IPS-20b (cell line): ENCODE measurements at regions not wholly inside any gene's neighbourhood (a gene's known extent, or its start where the extent isn't known, plus 50 kb on each side); places are given as distances from the start of the nearest gene placed in this dataset.

Experiments
- H3K27ac ChIP-seq: one replicate; pipeline ENCODE4 v1.5.1; 2013; ENCODE audit warnings: low read length
- H3K27me3 ChIP-seq: 2 replicates; pipeline ENCODE4 v1.6.1; 2013; ENCODE audit warnings: mild to moderate bottlenecking, low read length, inconsistent platforms; ENCODE audit not compliant: insufficient read depth
- H3K36me3 ChIP-seq: 2 replicates; pipeline ENCODE4 v1.6.1; 2013; ENCODE audit warnings: low read depth, mild to moderate bottlenecking, inconsistent platforms, low read length, moderate library complexity; ENCODE audit not compliant: insufficient read depth
- H3K4me1 ChIP-seq: 2 replicates; pipeline ENCODE4 v1.6.1; 2013; ENCODE audit warnings: mild to moderate bottlenecking, control low read depth, inconsistent platforms, low read length, moderate library complexity; ENCODE audit not compliant: insufficient read depth
- H3K4me3 ChIP-seq: 2 replicates; pipeline ENCODE4 v1.5.1; 2013; ENCODE audit warnings: mild to moderate bottlenecking, low read length, inconsistent platforms
- H3K9ac ChIP-seq: 2 replicates; pipeline ENCODE4 v1.6.1; 2013; ENCODE audit warnings: low read depth, mild to moderate bottlenecking, inconsistent platforms, low read length, moderate library complexity
- H3K9me3 ChIP-seq: 2 replicates; pipeline ENCODE4 v1.6.1; 2013; ENCODE audit warnings: mild to moderate bottlenecking, low read depth, low read length, inconsistent platforms; ENCODE audit not compliant: insufficient read depth

DNA sequence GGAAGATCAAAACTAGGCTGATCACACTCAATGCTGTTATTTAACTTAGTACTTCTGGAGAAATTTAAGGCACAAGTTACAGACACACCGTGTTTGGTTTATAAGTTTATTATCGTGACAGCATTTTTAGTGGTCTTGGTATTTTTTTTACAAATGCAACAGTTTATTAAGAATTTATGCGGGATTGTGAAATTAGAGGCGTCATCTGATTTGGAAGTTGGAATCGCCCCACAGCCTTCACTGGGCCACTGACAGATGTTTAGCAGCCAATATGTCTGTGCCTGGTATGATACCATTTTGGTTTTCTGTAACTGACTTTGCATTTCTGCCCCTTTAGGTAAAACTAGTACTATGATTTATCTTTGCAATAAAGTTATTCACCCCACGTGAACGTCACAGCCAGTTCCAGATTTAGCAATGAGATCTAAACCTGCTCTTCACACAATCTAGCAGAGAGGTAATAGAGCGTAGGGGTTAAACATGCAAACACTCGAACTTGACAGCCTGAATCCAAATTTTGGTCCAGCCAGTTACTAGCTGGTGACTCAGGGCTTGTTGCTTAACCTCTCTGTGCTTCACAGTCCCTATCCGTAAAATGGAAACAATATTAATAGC, 73.2 kb upstream of the SSTR1 start:
- H3K4me1 ChIP-seq, result no peaks in the 10 kb centered on the region
- H3K27me3 ChIP-seq, result no peaks in the 10 kb centered on the region
- H3K36me3 ChIP-seq, result no peaks in the 10 kb centered on the region
- H3K9ac ChIP-seq, result no peak overlapping the region
- no peak overlapping the region for H3K4me3 ChIP-seq
- no peak overlapping the region for H3K27ac ChIP-seq
- no peaks in the 10 kb centered on the region for H3K9me3 ChIP-seq

DNA sequence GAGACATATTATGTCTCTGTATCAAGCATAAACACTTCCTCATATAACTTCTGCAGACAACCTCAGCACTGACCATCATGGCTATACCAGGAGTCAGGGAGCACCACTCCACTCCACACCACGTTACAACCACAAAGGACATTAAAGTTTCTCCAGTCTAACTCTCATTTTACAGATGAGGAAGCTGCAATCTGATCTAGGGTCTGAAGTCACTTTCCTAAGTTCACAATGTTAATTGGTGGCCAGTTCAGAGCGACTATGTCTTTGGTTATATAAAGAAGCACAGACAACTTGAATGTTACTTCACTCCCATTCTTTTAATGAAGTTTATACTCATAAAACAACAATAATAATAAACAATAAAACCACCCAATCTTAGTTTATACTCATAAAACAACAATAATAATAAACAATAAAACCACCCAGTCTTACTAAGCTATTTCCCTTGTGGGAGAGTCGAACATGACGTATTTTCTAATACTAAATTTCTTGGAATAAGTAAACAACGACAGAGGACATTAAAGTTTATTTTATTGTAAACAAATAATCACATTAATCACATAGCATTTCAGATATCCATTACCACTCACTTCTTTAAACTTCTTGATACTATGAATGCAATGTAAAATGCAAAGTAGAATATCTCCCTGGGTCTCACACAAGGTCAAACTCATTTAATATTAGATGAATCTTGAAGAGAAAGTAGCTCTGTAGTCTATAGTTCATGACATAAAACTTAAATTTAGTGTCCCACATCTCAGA, 72.4 kb upstream of the SSTR1 start:
- no peaks in the 10 kb centered on the region for H3K4me1 ChIP-seq
- no peak overlapping the region for H3K4me3 ChIP-seq
- no peaks in the 10 kb centered on the region for H3K9me3 ChIP-seq
- no peaks in the 10 kb centered on the region for H3K27me3 ChIP-seq
- H3K9ac ChIP-seq, result no peak overlapping the region
- no peak overlapping the region for H3K27ac ChIP-seq
- no peaks in the 10 kb centered on the region for H3K36me3 ChIP-seq

DNA sequence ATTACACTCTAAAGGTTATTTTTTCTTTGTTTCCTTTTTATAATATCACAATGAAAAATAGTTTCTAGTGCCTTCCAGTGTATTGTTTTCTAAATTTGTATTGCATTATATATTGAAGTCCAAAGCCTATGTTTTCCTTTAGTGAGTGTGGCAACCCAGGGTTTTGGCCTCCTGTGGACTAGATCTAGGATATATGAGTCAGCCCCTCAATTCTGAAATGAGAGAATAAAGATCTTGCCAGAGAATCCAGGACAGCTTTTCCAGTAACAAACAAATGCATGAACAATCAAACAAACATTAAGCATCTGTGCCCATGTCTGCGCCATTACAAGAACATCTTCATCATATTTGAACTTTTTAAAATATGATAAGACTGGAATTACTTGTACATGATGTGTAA, 70.7 kb upstream of the SSTR1 start:
- Histone ChIP-seq H3K4me3 (no peak overlapping the region), H3K4me1 (no peaks in the 10 kb centered on the region), H3K9ac (no peak overlapping the region), H3K27ac (no peak overlapping the region), H3K27me3 (no peaks in the 10 kb centered on the region), H3K36me3 (no peaks in the 10 kb centered on the region), H3K9me3 (no peaks in the 10 kb centered on the region)

DNA sequence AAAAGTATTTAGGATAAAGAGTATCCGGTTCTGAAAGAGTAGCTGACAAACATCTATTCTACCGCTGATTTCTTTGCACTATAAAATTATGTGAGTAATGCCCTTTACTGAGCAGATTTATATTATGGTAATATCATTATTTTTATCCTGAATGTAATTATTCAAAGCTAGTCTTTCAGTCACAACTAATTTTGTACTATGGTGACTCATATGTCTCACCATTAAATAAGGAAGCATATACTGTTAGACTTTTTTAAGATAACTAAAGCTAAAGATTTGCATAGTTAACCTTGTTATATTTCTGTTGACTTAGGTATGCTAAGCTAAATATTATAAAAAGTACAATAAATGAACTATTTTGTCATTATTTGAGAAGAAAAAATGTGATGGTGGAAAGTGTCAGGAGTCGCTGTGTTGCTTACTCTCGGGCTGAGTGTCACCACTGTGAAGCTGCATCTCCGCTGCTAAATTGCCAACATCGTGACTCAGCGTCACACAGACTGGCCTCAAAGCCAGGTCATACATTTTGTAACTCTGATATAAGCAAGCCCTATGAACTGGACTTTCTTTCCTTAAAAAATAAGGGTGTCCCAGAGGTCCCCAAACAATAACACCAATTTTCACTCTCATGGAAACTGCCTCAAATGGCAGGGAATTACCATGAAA, 69.1 kb upstream of the SSTR1 start:
- Histone ChIP-seq H3K36me3 (no peaks in the 10 kb centered on the region), H3K27ac (no peak overlapping the region), H3K9me3 (no peaks in the 10 kb centered on the region), H3K9ac (no peak overlapping the region), H3K27me3 (no peaks in the 10 kb centered on the region), H3K4me1 (peaks cover 8% of the 10 kb centered on the region), H3K4me3 (no peak overlapping the region)

DNA sequence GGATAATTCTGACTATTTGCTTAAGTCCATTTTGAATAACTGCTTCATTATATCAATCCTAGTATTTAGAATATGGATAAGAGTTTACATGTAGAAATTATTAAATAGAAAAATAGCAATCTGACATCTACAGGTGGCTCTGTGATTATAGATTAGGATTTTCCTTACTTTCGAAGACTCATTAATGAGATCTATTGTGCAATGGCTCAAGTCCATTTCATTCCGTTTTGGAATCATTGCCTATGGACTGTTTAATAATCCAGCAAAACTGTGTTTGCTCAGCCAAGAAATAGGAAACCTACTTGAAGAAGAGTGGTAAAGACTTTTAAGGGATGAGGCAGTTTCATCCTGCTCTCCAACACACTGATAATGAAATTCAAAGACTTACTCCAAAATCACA, 67.8 kb upstream of the SSTR1 start:
- Histone ChIP-seq H3K9me3 (no peaks in the 10 kb centered on the region), H3K36me3 (no peaks in the 10 kb centered on the region), H3K4me3 (no peak overlapping the region), H3K27ac (no peak overlapping the region), H3K9ac (no peak overlapping the region), H3K27me3 (no peaks in the 10 kb centered on the region), H3K4me1 (peaks cover 20% of the 10 kb centered on the region)

DNA sequence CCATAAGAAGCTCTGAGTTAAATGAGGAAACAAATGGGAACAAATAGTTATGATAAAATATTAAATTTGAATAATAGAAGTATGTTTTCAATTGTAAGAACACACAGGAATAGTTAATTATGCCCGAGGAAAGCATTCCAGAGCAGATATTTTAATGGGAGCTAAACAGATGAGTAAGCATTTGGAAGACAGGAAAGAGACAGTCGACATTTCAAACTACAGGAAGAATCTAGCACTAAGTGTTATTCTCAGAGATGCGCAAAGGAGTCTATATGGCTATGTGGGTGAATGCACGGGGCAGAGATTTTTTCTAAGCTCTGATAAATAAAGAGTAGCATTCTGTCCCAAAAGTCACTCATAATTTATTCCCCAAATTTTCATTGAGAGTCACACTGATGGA, 64.5 kb upstream of the SSTR1 start:
- H3K9me3 ChIP-seq, result no peaks in the 10 kb centered on the region
- H3K27ac ChIP-seq, result no peak overlapping the region
- H3K27me3 ChIP-seq, result no peaks in the 10 kb centered on the region
- peak overlapping the region; percentile 19; the same call in 1 of the 2 replicates for H3K4me3 ChIP-seq
- no peak overlapping the region for H3K9ac ChIP-seq
- peaks cover 22% of the 10 kb centered on the region for H3K4me1 ChIP-seq
- H3K36me3 ChIP-seq, result no peaks in the 10 kb centered on the region

DNA sequence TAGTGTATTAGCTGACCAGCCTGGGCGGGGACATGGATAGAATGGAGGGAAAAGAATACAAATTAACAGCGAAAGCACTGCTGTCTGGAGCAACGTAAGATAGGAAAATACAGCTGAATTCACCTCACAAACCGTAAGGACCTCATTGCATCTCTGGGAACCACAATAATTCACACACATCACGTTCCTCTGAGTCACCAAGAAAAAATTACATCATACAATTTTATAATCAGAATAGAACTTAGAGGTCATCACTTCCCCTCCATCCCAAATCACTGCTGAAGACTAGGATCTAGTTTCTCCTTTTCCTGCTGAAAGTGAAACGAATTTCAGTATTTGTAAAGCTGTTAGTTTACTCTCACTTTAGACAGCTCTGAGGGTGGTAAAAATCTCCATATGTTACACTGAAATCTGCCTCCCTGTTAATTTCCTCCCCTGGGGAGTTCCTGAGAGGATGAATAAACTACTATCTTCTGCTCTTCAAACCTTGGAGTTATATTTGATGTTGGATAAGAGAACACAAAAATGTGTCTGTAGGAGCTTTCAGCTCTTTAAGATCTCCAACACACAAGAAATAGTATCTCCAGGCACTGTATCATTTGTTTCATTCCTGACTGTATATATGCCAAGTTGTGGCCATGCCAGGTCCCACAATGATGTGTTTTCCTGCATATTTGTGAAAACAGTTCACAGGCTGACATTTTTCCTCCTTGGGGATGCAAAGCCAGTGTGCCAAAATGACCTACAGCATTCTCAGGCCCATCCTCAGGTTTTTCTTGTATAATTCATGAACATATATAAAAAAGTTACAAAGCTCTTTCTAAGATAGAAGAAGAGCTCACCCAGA, 63.8 kb upstream of the SSTR1 start:
- H3K27me3 ChIP-seq, result no peaks in the 10 kb centered on the region
- H3K27ac ChIP-seq, result no peak overlapping the region
- H3K9me3 ChIP-seq, result no peaks in the 10 kb centered on the region
- no peak overlapping the region for H3K9ac ChIP-seq
- peaks cover 22% of the 10 kb centered on the region for H3K4me1 ChIP-seq
- no peaks in the 10 kb centered on the region for H3K36me3 ChIP-seq
- H3K4me3 ChIP-seq, result peak overlapping the region; percentile 19

DNA sequence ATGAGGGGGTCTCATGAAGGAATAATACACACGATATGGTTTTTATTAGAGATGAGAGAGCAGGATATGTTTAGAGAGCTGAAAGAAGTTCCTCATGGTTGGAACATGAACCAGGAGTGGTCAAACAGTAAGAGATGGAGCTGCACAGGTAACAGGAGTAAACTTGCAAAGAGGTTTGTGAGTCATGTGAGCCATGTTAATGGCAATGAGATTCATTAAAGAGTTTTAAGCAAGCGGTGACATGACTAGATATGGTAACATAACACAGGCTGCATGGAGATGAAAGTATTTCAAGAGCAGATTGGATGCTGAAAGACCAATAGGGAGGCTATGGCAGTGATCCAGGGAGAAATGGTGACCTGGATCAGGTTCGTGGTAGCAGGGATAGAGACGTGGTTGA, 62.6 kb upstream of the SSTR1 start:
- Histone ChIP-seq H3K36me3 (no peaks in the 10 kb centered on the region), H3K9me3 (no peaks in the 10 kb centered on the region), H3K4me3 (no peak overlapping the region), H3K4me1 (peaks cover 22% of the 10 kb centered on the region), H3K27me3 (no peaks in the 10 kb centered on the region), H3K27ac (no peak overlapping the region), H3K9ac (no peak overlapping the region)

DNA sequence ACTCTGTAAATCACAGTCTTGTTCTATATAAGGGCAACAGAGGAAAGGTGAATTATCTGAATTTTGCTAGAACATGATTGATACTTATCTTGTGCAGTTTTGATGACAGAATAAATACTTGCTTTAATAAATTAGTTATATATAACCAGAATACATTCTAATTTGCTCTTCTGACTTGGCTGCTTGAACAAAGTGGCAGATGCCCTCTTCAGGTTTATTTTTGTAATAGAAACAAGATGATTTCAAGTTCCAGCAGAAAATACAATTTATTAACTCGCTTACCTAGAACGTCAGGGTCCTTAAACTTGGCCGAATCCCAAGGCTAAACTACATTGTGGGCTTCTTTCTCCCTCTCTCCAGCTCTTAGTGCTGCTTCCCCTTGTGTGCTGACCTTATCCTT, 57.6 kb upstream of the SSTR1 start:
- H3K9me3 ChIP-seq, result no peaks in the 10 kb centered on the region
- no peak overlapping the region for H3K4me3 ChIP-seq
- H3K9ac ChIP-seq, result no peak overlapping the region
- no peaks in the 10 kb centered on the region; the same call in 1 of the 2 replicates for H3K4me1 ChIP-seq
- H3K36me3 ChIP-seq, result no peaks in the 10 kb centered on the region
- H3K27ac ChIP-seq, result no peak overlapping the region
- no peaks in the 10 kb centered on the region for H3K27me3 ChIP-seq
